H9 (cell line): ENCODE measurements at regions not wholly inside any gene's neighbourhood (a gene's known extent, or its start where the extent isn't known, plus 50 kb on each side); places are given as distances from the start of the nearest gene placed in this dataset.

Experiments
- DNase-seq: peaks from one replicate; pipeline ENCODE4 v3.0.0-alpha.2; 2017
- H2AFZ ChIP-seq: one replicate; pipeline ENCODE4 v1.6.1; 2013; ENCODE audit warnings: mild to moderate bottlenecking, low read length, control low read depth, moderate library complexity
- H2AK5ac ChIP-seq: 2 replicates; pipeline ENCODE4 v1.6.1; 2013; ENCODE audit warnings: low read length, control low read depth, mixed read lengths; ENCODE audit not compliant: insufficient read length
- H2BK120ac ChIP-seq: one replicate; pipeline ENCODE4 v1.6.1; 2013; ENCODE audit warnings: low read depth, mild to moderate bottlenecking, low read length, control low read depth, inconsistent platforms; ENCODE audit not compliant: poor library complexity, severe bottlenecking
- H2BK12ac ChIP-seq: 2 replicates; pipeline ENCODE4 v1.6.1; 2013; ENCODE audit warnings: low read length, control low read depth, mixed read lengths, low read depth; ENCODE audit not compliant: insufficient read length
- H2BK15ac ChIP-seq: 2 replicates; pipeline ENCODE4 v1.6.1; 2013; ENCODE audit warnings: low read depth, low read length, control low read depth
- H2BK20ac ChIP-seq: one replicate; pipeline ENCODE4 v1.6.1; 2013; ENCODE audit warnings: low read depth, mild to moderate bottlenecking, low read length, control low read depth, inconsistent platforms; ENCODE audit not compliant: poor library complexity, severe bottlenecking
- H2BK5ac ChIP-seq: 2 replicates; pipeline ENCODE4 v1.6.1; 2013; ENCODE audit warnings: low read length, control low read depth, mixed read lengths; ENCODE audit not compliant: insufficient read length
- H3K14ac ChIP-seq: 2 replicates; pipeline ENCODE4 v1.6.1; 2013; ENCODE audit warnings: low read length, control low read depth; ENCODE audit not compliant: insufficient read depth
- H3K18ac ChIP-seq: 2 replicates; pipeline ENCODE4 v1.6.1; 2013; ENCODE audit warnings: low read depth, mild to moderate bottlenecking, mixed read lengths, low read length, control low read depth; ENCODE audit not compliant: insufficient read length
- H3K23ac ChIP-seq: 2 replicates; pipeline ENCODE4 v1.6.1; 2013; ENCODE audit warnings: low read length, control low read depth, mixed read lengths, low read depth; ENCODE audit not compliant: insufficient read length
- H3K23me2 ChIP-seq: 2 replicates; pipeline ENCODE4 v1.6.1; 2013; ENCODE audit warnings: low read depth, mild to moderate bottlenecking, mixed read lengths, low read length, control low read depth; ENCODE audit not compliant: insufficient read length, poor library complexity, severe bottlenecking
- H3K27ac ChIP-seq: 2 replicates; pipeline ENCODE4 v1.5.1; 2013; ENCODE audit warnings: low read length, control low read depth, mixed read lengths, low read depth; ENCODE audit not compliant: insufficient read length
- H3K27me3 ChIP-seq: 2 replicates; pipeline ENCODE4 v1.6.1; 2013; ENCODE audit warnings: low read length, control low read depth, inconsistent platforms; ENCODE audit not compliant: insufficient read depth
- H3K4ac ChIP-seq: 2 replicates; pipeline ENCODE4 v1.6.1; 2013; ENCODE audit warnings: low read depth, mild to moderate bottlenecking, control low read depth, inconsistent platforms, low read length, moderate library complexity
- H3K4me1 ChIP-seq: 2 replicates; pipeline ENCODE4 v1.6.1; 2013; ENCODE audit warnings: low read length, control low read depth, inconsistent platforms; ENCODE audit not compliant: insufficient read depth
- H3K4me2 ChIP-seq: 2 replicates; pipeline ENCODE4 v1.6.1; 2013; ENCODE audit warnings: low read length, control low read depth, mixed read lengths; ENCODE audit not compliant: insufficient read length, insufficient read depth
- H3K56ac ChIP-seq: 2 replicates; pipeline ENCODE4 v1.6.1; 2013; ENCODE audit warnings: low read depth, mild to moderate bottlenecking, mixed read lengths, low read length, control low read depth; ENCODE audit not compliant: insufficient read length
- H3K79me1 ChIP-seq: 2 replicates; pipeline ENCODE4 v1.6.1; 2013; ENCODE audit warnings: low read depth, mild to moderate bottlenecking, moderate library complexity, low read length, control low read depth, inconsistent platforms; ENCODE audit not compliant: insufficient read depth, poor library complexity, severe bottlenecking
- H3K79me2 ChIP-seq: 2 replicates; pipeline ENCODE4 v1.6.1; 2013; ENCODE audit warnings: low read length, control low read depth, inconsistent platforms; ENCODE audit not compliant: insufficient read depth
- H3K9ac ChIP-seq: 2 replicates; pipeline ENCODE4 v1.6.1; 2013; ENCODE audit warnings: low read length, control low read depth, mixed read lengths; ENCODE audit not compliant: insufficient read length; ENCODE audit errors: extremely low read depth
- H3K9me3 ChIP-seq: one replicate; pipeline ENCODE4 v1.6.1; 2013; ENCODE audit warnings: low read depth, low read length, inconsistent platforms; ENCODE audit not compliant: control insufficient read depth
- H3T11ph ChIP-seq: one replicate; pipeline ENCODE4 v1.6.1; 2013; ENCODE audit warnings: mild to moderate bottlenecking, low read length, control low read depth, inconsistent platforms
- H4K20me1 ChIP-seq: one replicate; pipeline ENCODE4 v1.6.1; 2013; ENCODE audit not compliant: control insufficient read depth, insufficient read length, insufficient read depth
- H4K5ac ChIP-seq: 2 replicates; pipeline ENCODE4 v1.6.1; 2013; ENCODE audit warnings: low read depth, mild to moderate bottlenecking, mixed read lengths, low read length, control low read depth; ENCODE audit not compliant: insufficient read length
- H4K8ac ChIP-seq: replicated peaks from 2 replicates; pipeline ENCODE4 v1.6.1; 2013; ENCODE audit warnings: low read length, control low read depth, mixed read lengths, low read depth; ENCODE audit not compliant: insufficient read length
- H4K91ac ChIP-seq: 2 replicates; pipeline ENCODE4 v1.6.1; 2013; ENCODE audit warnings: low read depth, mild to moderate bottlenecking, moderate library complexity, mixed read lengths, low read length, control low read depth; ENCODE audit not compliant: insufficient read length
- H3K27ac Mint-ChIP-seq, 3 experiments: 2 replicates in 2 of 3; 3 replicates in 1 of 3; pipeline ENCODE4 v1.8.0; 2020 to 2021; ENCODE audit warnings: mixed read lengths in 3 of 3, mild to moderate bottlenecking in 1 of 3, moderate library complexity in 1 of 3
- H3K27me3 Mint-ChIP-seq: 2 replicates; pipeline ENCODE4 v1.8.0; 2021; ENCODE audit warnings: low read depth, mild to moderate bottlenecking, moderate library complexity, mixed read lengths
- H3K36me3 Mint-ChIP-seq, 3 experiments: 2 replicates in 2 of 3; 3 replicates in 1 of 3; pipeline ENCODE4 v1.8.0; 2020 to 2021; ENCODE audit warnings: low read depth in 3 of 3, mixed read lengths in 3 of 3; ENCODE audit not compliant: insufficient read depth in 1 of 3
- H3K4me1 Mint-ChIP-seq, 2 experiments: 2 replicates each; pipeline ENCODE4 v1.8.0; 2020; ENCODE audit warnings: mixed read lengths in 2 of 2
- H3K4me3 Mint-ChIP-seq, 2 experiments: 2 replicates in 1 of 2; 3 replicates in 1 of 2; pipeline ENCODE4 v1.8.0; 2020 to 2021; ENCODE audit warnings: mild to moderate bottlenecking in 2 of 2, mixed read lengths in 2 of 2, moderate library complexity in 1 of 2
- H3K9me3 Mint-ChIP-seq, 2 experiments: 2 replicates in 1 of 2; 3 replicates in 1 of 2; pipeline ENCODE4 v1.8.0; 2020; ENCODE audit warnings: mild to moderate bottlenecking in 2 of 2, mixed read lengths in 2 of 2, moderate library complexity in 1 of 2
- WGBS: extraction: QIAGEN DNeasy Blood & Tissue Kit; methylation state at CpG from one replicate; pipeline ENCODE4 v1.1.7; 2013; ENCODE audit warnings: missing lambda C conversion rate, low lambda C conversion rate, mixed read lengths; ENCODE audit not compliant: insufficient read length; ENCODE audit errors: extremely low coverage; 5-methylcytosine and 5-hydroxymethylcytosine counted together
- TF ChIP-seq, protein P1 (sequence below): fragments of 200-600 bp; sonication (generic); conservative IDR thresholded peaks from 3 replicates; pipeline ENCODE4 v1.8.0; 2021; ENCODE audit warnings: antibody characterized with exemption, mild to moderate bottlenecking

- H3K9me3 Mint-ChIP-seq, result no peaks in the 10 kb centered on the region
- Histone ChIP-seq H3K79me1 (no peaks in the 10 kb centered on the region), H2BK120ac (no peak overlapping the region), H3K14ac (no peak overlapping the region), H2BK15ac (no peak overlapping the region), H2AFZ (no peak overlapping the region), H3K9ac (no peak overlapping the region), H3T11ph (no peak overlapping the region), H4K5ac (no peak overlapping the region), H3K23ac (no peak overlapping the region), H2BK12ac (no peak overlapping the region), H3K23me2 (no peaks in the 10 kb centered on the region), H3K79me2 (no peaks in the 10 kb centered on the region), H3K4me2 (no peak overlapping the region), H4K8ac (no peak overlapping the region), H3K27me3 (no peaks in the 10 kb centered on the region), H3K4ac (no peak overlapping the region), H3K9me3 (no peaks in the 10 kb centered on the region), H3K56ac (no peak overlapping the region), H2BK20ac (no peak overlapping the region), H3K4me1 (peaks cover 2% of the 10 kb centered on the region), H2BK5ac (no peak overlapping the region), H2AK5ac (no peak overlapping the region), H4K91ac (no peak overlapping the region), H3K18ac (no peak overlapping the region), H4K20me1 (no peaks in the 10 kb centered on the region), H3K27ac (no peak overlapping the region)
- H3K4me1 Mint-ChIP-seq, result peaks cover 4 to 5% of the 10 kb centered on the region in 2 experiments
- no peak for DNase-seq
- H3K27me3 Mint-ChIP-seq, result no peaks in the 10 kb centered on the region
- no peak overlapping the region for H3K4me3 Mint-ChIP-seq
- peaks cover 0 to 6% (median 4%) of the 10 kb centered on the region in 3 experiments; a peak in 5 of 7 replicates for H3K36me3 Mint-ChIP-seq
- H3K27ac Mint-ChIP-seq, result no peak overlapping the region
- TF ChIP-seq, protein P1, sequence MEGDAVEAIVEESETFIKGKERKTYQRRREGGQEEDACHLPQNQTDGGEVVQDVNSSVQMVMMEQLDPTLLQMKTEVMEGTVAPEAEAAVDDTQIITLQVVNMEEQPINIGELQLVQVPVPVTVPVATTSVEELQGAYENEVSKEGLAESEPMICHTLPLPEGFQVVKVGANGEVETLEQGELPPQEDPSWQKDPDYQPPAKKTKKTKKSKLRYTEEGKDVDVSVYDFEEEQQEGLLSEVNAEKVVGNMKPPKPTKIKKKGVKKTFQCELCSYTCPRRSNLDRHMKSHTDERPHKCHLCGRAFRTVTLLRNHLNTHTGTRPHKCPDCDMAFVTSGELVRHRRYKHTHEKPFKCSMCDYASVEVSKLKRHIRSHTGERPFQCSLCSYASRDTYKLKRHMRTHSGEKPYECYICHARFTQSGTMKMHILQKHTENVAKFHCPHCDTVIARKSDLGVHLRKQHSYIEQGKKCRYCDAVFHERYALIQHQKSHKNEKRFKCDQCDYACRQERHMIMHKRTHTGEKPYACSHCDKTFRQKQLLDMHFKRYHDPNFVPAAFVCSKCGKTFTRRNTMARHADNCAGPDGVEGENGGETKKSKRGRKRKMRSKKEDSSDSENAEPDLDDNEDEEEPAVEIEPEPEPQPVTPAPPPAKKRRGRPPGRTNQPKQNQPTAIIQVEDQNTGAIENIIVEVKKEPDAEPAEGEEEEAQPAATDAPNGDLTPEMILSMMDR, result no peak
- no CpG with 5 or more reads among the region's 3 CpGs for WGBS
Measured at GRCh38 chr2:167703441-167703840, 544.0 kb downstream of the STK39 start.
